HepG2 (cell line): ENCODE measurements at regions not wholly inside any gene's neighbourhood (a gene's known extent, or its start where the extent isn't known, plus 50 kb on each side); places are given as distances from the start of the nearest gene placed in this dataset.

Experiments used
- ATAC-seq: fragments of 200-7000 bp; cut with Tn5 transposase; 3 replicates; pipeline ENCODE4 v1.9.1; 2020; ENCODE audit warnings: mild to moderate bottlenecking, moderate library complexity
- BruUV-seq: library from RNA; stranded (reverse); fragments of 400-500 nt; replicated peaks from 2 replicates; lab custom pipeline; 2021; lab: Mats Ljungman, UMichigan
- CTCF ChIA-PET: fragments of 300-600 bp; formaldehyde crosslinking; extraction: SDS; loops from one replicate; lab custom pipeline; 2021; ENCODE audit warnings: low total read pairs, inconsistent platforms, low intra/inter-chr PET ratio; lab: Yijun Ruan, JAX
- POLR2A ChIA-PET: fragments of 350-600 bp; sonication (Branson Sonifier 250); formaldehyde crosslinking; loops from one replicate; lab custom pipeline; 2020; ENCODE audit warnings: antibody characterized with exemption, inconsistent platforms; lab: Yijun Ruan, JAX
- DNase-seq: peaks from one replicate; pipeline ENCODE4 v3.0.0-alpha.2; 2015; ENCODE audit warnings: low spot score
- FAIRE-seq: peaks from 3 replicates; lab custom pipeline; 2011; peaks lifted over from hg19 to GRCh38; lab: Jason Lieb, UNC
- H2AFZ ChIP-seq: one replicate; pipeline ENCODE4 v1.6.1; 2011; ENCODE audit warnings: low read length, inconsistent platforms
- H3K27ac ChIP-seq: fragments of 300-600 bp; 3 replicates; pipeline ENCODE4 v1.8.0; 2011; ENCODE audit warnings: mixed run types, mild to moderate bottlenecking, mixed read lengths, low read length, inconsistent platforms; ENCODE audit not compliant: insufficient read depth; ENCODE audit errors: extremely low read length
- H3K27me3 ChIP-seq, 2 experiments: fragments of 200-600 bp in 1 of 2; 2 replicates in 1 of 2; 3 replicates in 1 of 2; pipeline versions ENCODE4 v1.6.0 to v1.8.0; 2011; ENCODE audit warnings: low read length in 2 of 2, mild to moderate bottlenecking in 2 of 2, moderate library complexity in 2 of 2, inconsistent platforms in 1 of 2; ENCODE audit not compliant: insufficient read depth in 2 of 2, control insufficient read depth in 1 of 2
- H3K36me3 ChIP-seq, 2 experiments: fragments of 200-600 bp in 1 of 2; replicated peaks in 1 of 2; 2 replicates in 1 of 2; 3 replicates in 1 of 2; pipeline versions ENCODE4 v1.5.1 to v1.8.0; 2011; ENCODE audit warnings: low read length in 2 of 2, inconsistent platforms in 1 of 2; ENCODE audit not compliant: insufficient read depth in 2 of 2, control insufficient read depth in 1 of 2
- H3K4me1 ChIP-seq: 2 replicates; pipeline ENCODE4 v1.5.1; 2012; ENCODE audit warnings: low read length, inconsistent platforms; ENCODE audit not compliant: insufficient read depth
- H3K4me2 ChIP-seq: 2 replicates; pipeline ENCODE4 v1.6.0; 2011; ENCODE audit warnings: low read depth, low read length, inconsistent platforms
- H3K4me3 ChIP-seq, 3 experiments: fragments of 200-600 bp in 1 of 3; sonication (generic), shearing (Covaris generic) in 1 of 3; replicated peaks in 1 of 3; 2 replicates each; pipeline ENCODE4 v1.5.1; 2011 to 2016; ENCODE audit warnings: low read length in 3 of 3, inconsistent platforms in 2 of 3, low read depth in 2 of 3, mild to moderate bottlenecking in 2 of 3, control low read depth in 1 of 3, mixed read lengths in 1 of 3; ENCODE audit not compliant: insufficient read depth in 1 of 3
- H3K79me2 ChIP-seq: one replicate; pipeline ENCODE4 v1.6.1; 2011; ENCODE audit warnings: low read length, inconsistent platforms; ENCODE audit not compliant: insufficient read depth
- H3K9ac ChIP-seq: 2 replicates; pipeline ENCODE4 v1.6.0; 2011; ENCODE audit warnings: mild to moderate bottlenecking, low read depth, low read length, inconsistent platforms; ENCODE audit not compliant: insufficient read depth
- H3K9me3 ChIP-seq: 2 replicates; pipeline ENCODE4 v1.5.1; 2012; ENCODE audit warnings: mild to moderate bottlenecking, low read length
- H4K20me1 ChIP-seq: 2 replicates; pipeline ENCODE4 v1.6.0; 2011; ENCODE audit warnings: inconsistent platforms, mild to moderate bottlenecking, low read length, moderate library complexity; ENCODE audit not compliant: insufficient read depth
- ARID2 ChIP-seq: sonication (generic); formaldehyde crosslinking; IDR thresholded peaks from 2 replicates; pipeline ENCODE4 v1.8.1; 2022; ENCODE audit warnings: mild to moderate bottlenecking, missing genetic modification reagents, borderline replicate concordance
- ATF7 ChIP-seq, 2 experiments: fragments of 450-650 bp in 1 of 2; sonication (generic) in 1 of 2; formaldehyde crosslinking in 1 of 2; IDR thresholded peaks; 2 replicates each; pipeline versions ENCODE4 v1.4.0 to v1.6.1; 2016 to 2020; ENCODE audit warnings: antibody characterized with exemption in 1 of 2, mild to moderate bottlenecking in 1 of 2, missing genetic modification reagents in 1 of 2
- FOXP1 ChIP-seq, 2 experiments: fragments of 450-650 bp in 1 of 2; IDR thresholded peaks; 2 replicates each; pipeline ENCODE4 v1.6.1; 2017 to 2018; ENCODE audit warnings: antibody characterized with exemption in 1 of 2
- GLI4 ChIP-seq: sonication (generic); formaldehyde crosslinking; IDR thresholded peaks from 2 replicates; pipeline ENCODE4 v1.5.1; 2020; ENCODE audit warnings: missing genetic modification reagents, mild to moderate bottlenecking, moderate library complexity, borderline replicate concordance
- NFE2L2 ChIP-seq: fragments of 150-350 bp; IDR thresholded peaks from 2 replicates; pipeline ENCODE4 v1.6.1; 2014; ENCODE audit warnings: low read length
- NFKB2 ChIP-seq: sonication (generic); formaldehyde crosslinking; IDR thresholded peaks from 2 replicates; pipeline ENCODE4 v1.4.0; 2020; ENCODE audit warnings: missing genetic modification reagents, borderline replicate concordance
- SMARCE1 ChIP-seq: fragments of 450-650 bp; IDR thresholded peaks from 2 replicates; pipeline ENCODE4 v1.6.1; 2017; ENCODE audit warnings: borderline replicate concordance
- XBP1 ChIP-seq: sonication (generic); formaldehyde crosslinking; IDR thresholded peaks from 2 replicates; pipeline ENCODE4 v1.5.0; 2020; ENCODE audit warnings: missing genetic modification reagents
- ZFP36L1 ChIP-seq: sonication (generic); formaldehyde crosslinking; IDR thresholded peaks from 2 replicates; pipeline ENCODE4 v1.8.0; 2022; ENCODE audit warnings: mild to moderate bottlenecking, missing genetic modification reagents, moderate library complexity
- ZNF205 ChIP-seq: IDR thresholded peaks from 2 replicates; pipeline ENCODE4 v1.6.1; 2018; ENCODE audit warnings: missing biosample characterization, missing genetic modification reagents
- ZNF772 ChIP-seq: sonication (generic); formaldehyde crosslinking; IDR thresholded peaks from 2 replicates; pipeline ENCODE4 v1.5.0; 2020; ENCODE audit warnings: mild to moderate bottlenecking, missing genetic modification reagents
- ZNF879 ChIP-seq: sonication (generic); formaldehyde crosslinking; IDR thresholded peaks from 2 replicates; pipeline ENCODE4 v1.8.1; 2023; ENCODE audit warnings: missing genetic modification reagents
- ZZZ3 ChIP-seq: sonication (generic); formaldehyde crosslinking; IDR thresholded peaks from 2 replicates; pipeline ENCODE4 v1.4.0; 2020; ENCODE audit warnings: missing genetic modification reagents, mild to moderate bottlenecking, borderline replicate concordance
- WGBS: methylation state at CpG from one replicate; pipeline ENCODE4 v1.1.6; 2017; ENCODE audit warnings: low lambda C conversion rate; 5-methylcytosine and 5-hydroxymethylcytosine counted together
- in situ Hi-C: cut with HindIII; loops from 2 replicates; pipeline ENCODE4 v1.10.0; 2017; ENCODE audit warnings: low pct_unique_long_range_greater_than_20kb; ENCODE audit not compliant: extremely low pct_ligation_motif_present
- intact Hi-C: fragments of 100-400 bp; cut with micrococcal nuclease; formaldehyde crosslinking; loops from one replicate; pipeline ENCODE4 v1.10.0; 2022; ENCODE audit not compliant: unreplicated experiment
- TF ChIP-seq, protein P1 (sequence below): IDR thresholded peaks from 2 replicates; pipeline ENCODE4 v1.6.1; 2016; ENCODE audit warnings: mild to moderate bottlenecking
- TF ChIP-seq, protein P2 (sequence below): sonication (generic); formaldehyde crosslinking; IDR thresholded peaks from 2 replicates; pipeline ENCODE4 v1.4.0; 2020; ENCODE audit warnings: mild to moderate bottlenecking, missing genetic modification reagents

DNA sequence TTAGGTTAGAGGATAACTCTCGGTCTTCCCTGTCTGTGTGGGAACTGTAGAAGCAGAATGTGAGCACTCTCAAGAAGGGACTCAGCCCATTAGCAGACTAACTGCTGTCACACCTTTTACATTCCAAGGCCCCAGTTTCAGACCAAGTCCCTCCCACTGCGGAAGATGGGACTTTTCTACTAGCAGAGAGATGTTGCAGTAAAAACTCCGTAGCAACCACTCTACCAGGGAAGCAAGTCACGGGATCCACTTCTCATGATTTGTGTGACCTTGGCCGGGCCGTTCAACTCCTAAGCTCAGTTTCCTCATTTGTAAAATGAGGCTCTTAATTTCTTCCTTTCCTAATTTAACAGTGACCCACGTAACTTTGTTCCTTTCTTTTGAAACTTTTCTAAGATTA is 77.1 kb upstream of the SLC4A11 start:
- no peak overlapping the region for H3K4me2 ChIP-seq
- no peak overlapping the region for H2AFZ ChIP-seq
- CTCF ChIA-PET = interaction anchor here (0.6 kb wide), 1 partner anchor 262 kb away, joined by 4 read pairs; no protein-coding TSS in a partner anchor
- intact Hi-C loops = loop anchor here (1.0 kb wide), 2 partner anchors 98 to 198 kb away; no protein-coding TSS in a partner anchor
- FAIRE-seq (no peak), DNase-seq (no peak), ATAC-seq (no peak)
- in situ Hi-C loops = no loop called here
- WGBS = 95% methylated on average over 7 of the region's 7 CpGs
- no TSS peak for BruUV-seq
- 0 out of 2 replicates have a peak, but pooled peaks have one; percentile 33 for TF ChIP-seq ZNF772
- no peak for TF ChIP-seq NFE2L2
- H3K9ac ChIP-seq = no peak overlapping the region
- H3K36me3 ChIP-seq = peaks cover 12 to 35% of the 10 kb centered on the region in 2 experiments; a peak in 4 of 5 replicates
- H3K27ac ChIP-seq = no peak overlapping the region
- no peak overlapping the region for H3K4me3 ChIP-seq
- POLR2A ChIA-PET = interaction anchor here (0.6 kb wide), 1 partner anchor 127 kb away, joined by 3 read pairs; no protein-coding TSS in a partner anchor
- H3K9me3 ChIP-seq = no peaks in the 10 kb centered on the region
- H3K79me2 ChIP-seq = no peaks in the 10 kb centered on the region
- H3K4me1 ChIP-seq = peaks cover 13% of the 10 kb centered on the region
- H3K27me3 ChIP-seq = no peaks in the 10 kb centered on the region
- H4K20me1 ChIP-seq = no peaks in the 10 kb centered on the region

DNA sequence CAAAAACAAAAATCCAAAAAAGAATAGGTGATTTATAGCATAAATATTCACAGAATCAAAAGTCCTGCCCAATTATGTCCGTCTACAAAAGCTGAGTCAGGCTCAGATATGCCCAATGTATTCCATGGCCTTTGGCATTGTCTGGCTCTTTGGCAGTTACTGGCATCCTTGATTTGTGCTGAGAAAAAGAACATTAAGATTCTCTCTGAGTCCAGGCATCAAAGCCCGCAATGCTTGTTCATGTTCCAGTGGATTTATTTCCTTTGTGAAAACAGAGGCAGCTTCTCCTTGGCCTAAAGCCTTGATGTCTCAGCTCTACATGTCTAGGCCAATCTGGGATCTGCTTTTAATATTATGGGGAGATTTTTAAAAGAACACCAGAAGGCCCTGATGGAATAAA is 76.1 kb upstream of the SLC4A11 start:
- no peak overlapping the region for H3K27ac ChIP-seq
- BruUV-seq = no TSS peak
- no peak overlapping the region for H3K4me2 ChIP-seq
- FAIRE-seq = no peak
- ChIA-PET CTCF (interaction anchor here (1.4 kb wide), 1 partner anchor 198 kb away, joined by 3 read pairs; no protein-coding TSS in a partner anchor), POLR2A (no interaction called here)
- H3K4me3 ChIP-seq = no peak overlapping the region
- H3K27me3 ChIP-seq = no peaks in the 10 kb centered on the region
- no peak overlapping the region for H2AFZ ChIP-seq
- 96% methylated on average over 2 of the region's 2 CpGs for WGBS
- H4K20me1 ChIP-seq = no peaks in the 10 kb centered on the region
- peaks cover 13% of the 10 kb centered on the region for H3K4me1 ChIP-seq
- H3K79me2 ChIP-seq = no peaks in the 10 kb centered on the region
- H3K36me3 ChIP-seq = peaks cover 9 to 40% of the 10 kb centered on the region in 2 experiments; a peak in 4 of 5 replicates
- intact Hi-C loops = no loop called here
- in situ Hi-C loops = no loop called here
- DNase-seq = no peak
- no peak overlapping the region for H3K9ac ChIP-seq
- ATAC-seq = no peak
- no peaks in the 10 kb centered on the region for H3K9me3 ChIP-seq
- TF ChIP-seq ZNF205 (CRISPR knock-in tag) (no peak), NFKB2 (no peak), XBP1 (CRISPR knock-in tag) (no peak), FOXP1 (IDR thresholded peaks at IDR 0.05) (no peak), FOXP1 (CRISPR knock-in tag; IDR thresholded peaks at IDR 0.05) (no peak), SMARCE1 (no peak), ZZZ3 (CRISPR knock-in tag) (no peak), ZNF879 (CRISPR knock-in tag) (no peak), ZFP36L1 (CRISPR knock-in tag) (no peak), ARID2 (CRISPR knock-in tag) (no peak), ATF7 (IDR thresholded peaks at IDR 0.05) (no peak), ATF7 (CRISPR knock-in tag; IDR thresholded peaks at IDR 0.05) (no peak), GLI4 (CRISPR knock-in tag) (no peak)
- TF ChIP-seq, protein P1, sequence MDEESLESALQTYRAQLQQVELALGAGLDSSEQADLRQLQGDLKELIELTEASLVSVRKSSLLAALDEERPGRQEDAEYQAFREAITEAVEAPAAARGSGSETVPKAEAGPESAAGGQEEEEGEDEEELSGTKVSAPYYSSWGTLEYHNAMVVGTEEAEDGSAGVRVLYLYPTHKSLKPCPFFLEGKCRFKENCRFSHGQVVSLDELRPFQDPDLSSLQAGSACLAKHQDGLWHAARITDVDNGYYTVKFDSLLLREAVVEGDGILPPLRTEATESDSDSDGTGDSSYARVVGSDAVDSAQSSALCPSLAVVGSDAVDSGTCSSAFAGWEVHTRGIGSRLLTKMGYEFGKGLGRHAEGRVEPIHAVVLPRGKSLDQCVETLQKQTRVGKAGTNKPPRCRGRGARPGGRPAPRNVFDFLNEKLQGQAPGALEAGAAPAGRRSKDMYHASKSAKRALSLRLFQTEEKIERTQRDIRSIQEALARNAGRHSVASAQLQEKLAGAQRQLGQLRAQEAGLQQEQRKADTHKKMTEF (CRISPR knock-in tag) = no peak
- TF ChIP-seq, protein P2, sequence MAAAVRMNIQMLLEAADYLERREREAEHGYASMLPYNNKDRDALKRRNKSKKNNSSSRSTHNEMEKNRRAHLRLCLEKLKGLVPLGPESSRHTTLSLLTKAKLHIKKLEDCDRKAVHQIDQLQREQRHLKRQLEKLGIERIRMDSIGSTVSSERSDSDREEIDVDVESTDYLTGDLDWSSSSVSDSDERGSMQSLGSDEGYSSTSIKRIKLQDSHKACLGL = no peak
